Gastrocnemius medialis (tissue), 4 donors: ENCODE measurements at regions not wholly inside any gene's neighbourhood (a gene's known extent, or its start where the extent isn't known, plus 50 kb on each side); places are given as distances from the start of the nearest gene placed in this dataset.
"Not testable (repeated sequence)": the region's sequence is repeated elsewhere in the genome, so short reads cannot be mapped to it uniquely, and the experiment has no call there.

Experiments used
- ATAC-seq, 2 donors: fragments of 150-250 bp; one replicate each; pipeline ENCODE4 v1.9.1; 2016
- DNase-seq, 2 donors: peaks; one replicate each; pipeline ENCODE4 v3.0.0-alpha.2; 2019
- H3K27ac ChIP-seq, 4 donors: fragments of 200-600 bp; sonication (generic); 1 replicate in 1 of 4; 2 replicates in 3 of 4; pipeline ENCODE4 v1.5.1; 2016 to 2018; ENCODE audit warnings: mild to moderate bottlenecking in 2 of 4, moderate library complexity in 1 of 4
- H3K27me3 ChIP-seq, 3 donors: fragments of 200-600 bp; sonication (generic) in 2 of 3; 1 replicate in 1 of 3; 2 replicates in 2 of 3; pipeline versions ENCODE4 v1.5.1 to v1.6.0; 2016 to 2019; ENCODE audit warnings: mild to moderate bottlenecking in 1 of 3, moderate library complexity in 1 of 3
- H3K36me3 ChIP-seq, 2 donors: fragments of 200-600 bp; sonication (generic) in 1 of 2; one replicate each; pipeline ENCODE4 v1.5.1; 2017 to 2018
- H3K4me1 ChIP-seq, 2 donors: fragments of 200-600 bp; sonication (generic) in 1 of 2; one replicate each; pipeline ENCODE4 v1.5.1; 2016 to 2017; ENCODE audit warnings: mild to moderate bottlenecking in 2 of 2
- H3K4me3 ChIP-seq, 4 donors: fragments of 200-600 bp; sonication (generic) in 3 of 4; 1 replicate in 1 of 4; 2 replicates in 3 of 4; pipeline ENCODE4 v1.5.1; 2016 to 2019; ENCODE audit warnings: mild to moderate bottlenecking in 2 of 4
- H3K9me3 ChIP-seq, 3 donors: fragments of 200-600 bp; sonication (generic) in 2 of 3; 1 replicate in 1 of 3; 2 replicates in 2 of 3; pipeline ENCODE4 v1.5.1; 2016 to 2019
- POLR2A ChIP-seq, 2 donors: fragments of 450-650 bp; IDR thresholded peaks; one replicate each; pipeline ENCODE4 v1.6.1; 2017; ENCODE audit warnings: antibody characterized with exemption in 2 of 2, mild to moderate bottlenecking in 2 of 2, moderate library complexity in 2 of 2
- in situ Hi-C, 4 donors: fragments of 200-750 bp; cut with MboI; loops; one replicate each; pipeline versions ENCODE4 v1.15.0 to v1.8.0; 2017; ENCODE audit warnings: low sequenced_read_pairs in 4 of 4
- intact Hi-C: fragments of 100-400 bp; cut with DNase I; formaldehyde crosslinking; loops from one replicate; pipeline ENCODE4 v1.15.1; 2023; ENCODE audit warnings: low total_unique reads
- TF ChIP-seq, protein P1 (sequence below), 5 experiments: fragments of 450-650 bp in 3 of 5; fragments of 200-600 bp in 2 of 5; sonication (generic) in 2 of 5; IDR thresholded peaks in 4 of 5; conservative IDR thresholded peaks in 1 of 5; 1 replicate in 4 of 5; 2 replicates in 1 of 5; pipeline ENCODE4 v1.5.1; 2016 to 2019; ENCODE audit warnings: antibody characterized with exemption in 5 of 5, mild to moderate bottlenecking in 3 of 5, moderate library complexity in 3 of 5

GRCh38 chr10:8171008-8171407 is 116.5 kb downstream of the GATA3 start:
- H3K4me3 ChIP-seq = no peak overlapping the region
- no peak for DNase-seq
- no peak overlapping the region for H3K27ac ChIP-seq
- no peaks in the 10 kb centered on the region for H3K27me3 ChIP-seq
- intact Hi-C loops (no loop called here), in situ Hi-C loops (no loop called here)
- H3K9me3 ChIP-seq = no peaks in the 10 kb centered on the region
- H3K36me3 ChIP-seq = no peaks in the 10 kb centered on the region
- H3K4me1 ChIP-seq = no peaks in the 10 kb centered on the region
- no peak for ATAC-seq
- TF ChIP-seq, protein P1, sequence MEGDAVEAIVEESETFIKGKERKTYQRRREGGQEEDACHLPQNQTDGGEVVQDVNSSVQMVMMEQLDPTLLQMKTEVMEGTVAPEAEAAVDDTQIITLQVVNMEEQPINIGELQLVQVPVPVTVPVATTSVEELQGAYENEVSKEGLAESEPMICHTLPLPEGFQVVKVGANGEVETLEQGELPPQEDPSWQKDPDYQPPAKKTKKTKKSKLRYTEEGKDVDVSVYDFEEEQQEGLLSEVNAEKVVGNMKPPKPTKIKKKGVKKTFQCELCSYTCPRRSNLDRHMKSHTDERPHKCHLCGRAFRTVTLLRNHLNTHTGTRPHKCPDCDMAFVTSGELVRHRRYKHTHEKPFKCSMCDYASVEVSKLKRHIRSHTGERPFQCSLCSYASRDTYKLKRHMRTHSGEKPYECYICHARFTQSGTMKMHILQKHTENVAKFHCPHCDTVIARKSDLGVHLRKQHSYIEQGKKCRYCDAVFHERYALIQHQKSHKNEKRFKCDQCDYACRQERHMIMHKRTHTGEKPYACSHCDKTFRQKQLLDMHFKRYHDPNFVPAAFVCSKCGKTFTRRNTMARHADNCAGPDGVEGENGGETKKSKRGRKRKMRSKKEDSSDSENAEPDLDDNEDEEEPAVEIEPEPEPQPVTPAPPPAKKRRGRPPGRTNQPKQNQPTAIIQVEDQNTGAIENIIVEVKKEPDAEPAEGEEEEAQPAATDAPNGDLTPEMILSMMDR (IDR thresholded peaks at IDR 0.05 in 4 of 5, conservative IDR thresholded peaks at IDR 0.05 in 1 of 5) = no peak
- no peak for TF ChIP-seq POLR2A (IDR thresholded peaks at IDR 0.05)

DNA sequence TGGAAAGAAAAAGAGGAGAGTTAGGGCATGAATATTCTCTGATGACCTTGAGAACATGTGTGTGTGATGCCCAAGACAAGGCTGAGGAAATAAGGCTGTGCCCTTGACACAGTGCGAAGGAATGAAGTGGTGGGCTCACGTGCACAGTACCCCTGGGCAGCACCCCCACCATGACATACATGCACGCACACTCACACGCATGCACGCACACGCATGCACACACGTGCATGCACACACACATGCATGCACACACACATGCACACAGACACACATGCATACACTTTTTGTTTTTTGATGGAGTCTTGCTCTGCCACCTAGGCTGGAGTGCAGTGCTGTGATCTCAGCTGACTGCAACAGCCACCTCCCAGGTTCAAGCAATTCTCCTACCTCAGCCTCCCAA is 118.1 kb downstream of the GATA3 start:
- Histone ChIP-seq H3K4me3 (no peak overlapping the region), H3K27me3 (no peaks in the 10 kb centered on the region), H3K27ac (no peak overlapping the region), H3K36me3 (no peaks in the 10 kb centered on the region), H3K9me3 (no peaks in the 10 kb centered on the region), H3K4me1 (no peaks in the 10 kb centered on the region)
- TF ChIP-seq, protein P1 (IDR thresholded peaks at IDR 0.05 in 4 of 5, conservative IDR thresholded peaks at IDR 0.05 in 1 of 5) = no peak
- no peak for TF ChIP-seq POLR2A (IDR thresholded peaks at IDR 0.05)
- intact Hi-C loops (no loop called here), in situ Hi-C loops (no loop called here)
- no peak for ATAC-seq
- no peak for DNase-seq

DNA sequence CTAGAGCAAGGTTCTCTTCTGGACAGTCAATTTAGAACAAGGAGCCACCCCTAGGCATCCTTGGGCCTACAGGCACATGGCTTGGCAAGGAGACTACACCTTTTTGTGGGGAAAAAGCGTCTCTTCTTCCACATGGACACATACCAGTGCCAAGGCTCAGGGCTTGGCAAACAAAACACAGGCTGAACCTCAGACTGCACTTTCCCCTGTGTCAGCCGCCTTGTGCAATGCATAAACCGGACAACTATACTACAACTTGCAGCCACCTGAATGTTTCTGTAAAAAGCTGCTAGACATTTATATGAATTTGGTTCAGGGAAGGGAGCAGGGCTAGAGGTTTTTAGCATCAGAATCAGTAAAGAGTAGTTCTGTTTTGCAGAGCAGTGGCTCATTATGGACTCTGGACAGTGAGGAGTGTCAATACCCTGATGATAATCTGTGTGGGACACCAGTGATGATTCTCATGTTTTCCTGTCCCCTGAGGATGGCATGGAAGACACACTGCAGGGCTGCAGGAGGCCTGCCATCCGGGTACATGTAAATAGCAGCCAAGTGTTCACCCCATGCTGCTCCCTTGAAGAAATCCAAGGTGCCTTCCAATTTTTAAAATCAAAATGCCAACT is 118.9 kb downstream of the GATA3 start:
- no peak overlapping the region for H3K27ac ChIP-seq
- no peaks in the 10 kb centered on the region for H3K4me1 ChIP-seq
- no peak overlapping the region for H3K4me3 ChIP-seq
- intact Hi-C loops (no loop called here), in situ Hi-C loops (no loop called here)
- no peak for TF ChIP-seq POLR2A (IDR thresholded peaks at IDR 0.05)
- TF ChIP-seq, protein P1 (IDR thresholded peaks at IDR 0.05 in 4 of 5, conservative IDR thresholded peaks at IDR 0.05 in 1 of 5) = no peak
- H3K9me3 ChIP-seq = no peaks in the 10 kb centered on the region
- DNase-seq = no peak
- H3K27me3 ChIP-seq = no peaks in the 10 kb centered on the region
- no peaks in the 10 kb centered on the region for H3K36me3 ChIP-seq
- ATAC-seq = no peak

- Histone ChIP-seq H3K27me3 (no peaks in the 10 kb centered on the region), H3K27ac (no peak overlapping the region), H3K4me3 (no peak overlapping the region), H3K4me1 (no peaks in the 10 kb centered on the region), H3K9me3 (no peaks in the 10 kb centered on the region), H3K36me3 (no peaks in the 10 kb centered on the region)
- DNase-seq (no peak), ATAC-seq (no peak)
- intact Hi-C loops (no loop called here), in situ Hi-C loops (no loop called here)
- no peak for TF ChIP-seq POLR2A (IDR thresholded peaks at IDR 0.05)
- TF ChIP-seq, protein P1 (IDR thresholded peaks at IDR 0.05 in 4 of 5, conservative IDR thresholded peaks at IDR 0.05 in 1 of 5) = no peak
Measured at GRCh38 chr10:8173866-8174243, 119.4 kb downstream of the GATA3 start.

- in situ Hi-C loops (no loop called here), intact Hi-C loops (no loop called here)
- DNase-seq = no peak
- H3K27me3 ChIP-seq = no peaks in the 10 kb centered on the region
- H3K4me1 ChIP-seq = no peaks in the 10 kb centered on the region
- no peak for TF ChIP-seq POLR2A (IDR thresholded peaks at IDR 0.05)
- TF ChIP-seq, protein P1 (IDR thresholded peaks at IDR 0.05 in 4 of 5, conservative IDR thresholded peaks at IDR 0.05 in 1 of 5) = no peak
- H3K4me3 ChIP-seq = no peak overlapping the region
- no peaks in the 10 kb centered on the region for H3K36me3 ChIP-seq
- H3K27ac ChIP-seq = no peak overlapping the region
- no peak for ATAC-seq
- no peaks in the 10 kb centered on the region for H3K9me3 ChIP-seq
Measured at GRCh38 chr10:8174762-8175161, 120.3 kb downstream of the GATA3 start.

DNA sequence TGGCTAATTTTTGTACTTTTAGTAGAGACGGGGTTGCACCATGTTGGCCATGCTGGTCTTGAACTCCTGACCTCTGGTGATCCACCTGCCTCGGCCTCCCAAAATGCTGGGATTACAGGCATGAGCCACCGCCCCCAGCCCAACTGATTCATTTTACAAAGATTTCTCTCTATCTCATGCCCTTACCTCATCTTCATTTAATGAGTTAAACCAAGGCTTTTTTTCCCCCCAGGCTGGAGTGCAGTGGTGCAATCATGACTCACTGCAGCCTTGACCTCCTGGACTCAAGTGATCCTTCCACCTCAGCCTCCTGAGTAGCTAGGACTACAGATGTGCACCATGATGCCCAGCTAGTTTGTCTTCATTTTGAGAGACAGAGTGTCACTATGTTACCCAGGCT is 123.0 kb downstream of the GATA3 start:
- H3K27ac ChIP-seq, H3K4me1 ChIP-seq, intact Hi-C loops, H3K4me3 ChIP-seq, in situ Hi-C loops, H3K27me3 ChIP-seq, H3K9me3 ChIP-seq, DNase-seq, H3K36me3 ChIP-seq, ATAC-seq: not testable (repeated sequence)

DNA sequence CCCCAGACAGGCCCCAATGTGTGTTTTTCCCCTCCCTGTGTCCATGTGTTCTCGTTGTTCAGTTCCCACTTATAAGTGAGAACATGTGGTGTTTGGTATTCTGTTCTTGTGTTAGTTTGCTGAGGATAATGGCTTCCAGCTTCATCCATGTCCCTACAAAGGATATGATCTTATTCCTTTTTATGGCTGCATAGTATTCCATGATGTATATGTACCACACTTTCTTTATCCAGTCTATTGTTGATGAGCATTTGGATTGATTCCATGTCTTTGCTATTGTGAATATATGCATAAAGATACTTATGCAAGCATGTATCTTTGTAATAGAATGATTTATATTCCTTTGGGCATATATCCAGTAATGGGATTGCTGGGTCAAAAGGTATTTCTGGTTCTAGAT is 125.3 kb downstream of the GATA3 start:
- DNase-seq, H3K9me3 ChIP-seq, ATAC-seq, H3K27me3 ChIP-seq, H3K4me1 ChIP-seq, intact Hi-C loops, H3K36me3 ChIP-seq, H3K27ac ChIP-seq, in situ Hi-C loops, H3K4me3 ChIP-seq: not testable (repeated sequence)
